ENCODE measurements at regions not wholly inside any gene's neighbourhood (a gene's known extent, or its start where the extent isn't known, plus 50 kb on each side); places are given as distances from the start of the nearest gene placed in this dataset.
A peak's percentile ranks its signal among the peaks of the same experiment; 100 is the strongest.

GRCh38 chr9:18074041-18074440 is 399.9 kb upstream of the ADAMTSL1 start:
- peak; percentile 45 for DNase-seq (ENCODE audit: low spot score)

- no peak for DNase-seq (ENCODE audit: low spot score)
Measured at GRCh38 chr9:18075253-18075952, 398.6 kb upstream of the ADAMTSL1 start.

GRCh38 chr9:18077941-18078678 is 395.8 kb upstream of the ADAMTSL1 start:
- DNase-seq (ENCODE audit: low spot score) = peak; percentile 29

GRCh38 chr9:18092138-18092537 is 381.8 kb upstream of the ADAMTSL1 start:
- DNase-seq (ENCODE audit: low spot score) = no peak

GRCh38 chr9:18106006-18106560 is 367.9 kb upstream of the ADAMTSL1 start:
- no peak for DNase-seq (ENCODE audit: low spot score)

GRCh38 chr9:18109675-18110074 is 364.3 kb upstream of the ADAMTSL1 start:
- DNase-seq (ENCODE audit: low spot score) = no peak

GRCh38 chr9:18111146-18111545 is 362.8 kb upstream of the ADAMTSL1 start:
- no peak for DNase-seq (ENCODE audit: low spot score)

GRCh38 chr9:18114559-18115475 is 359.1 kb upstream of the ADAMTSL1 start:
- DNase-seq (ENCODE audit: low spot score) = no peak

GRCh38 chr9:18118268-18118667 is 355.7 kb upstream of the ADAMTSL1 start:
- no peak for DNase-seq (ENCODE audit: low spot score)

GRCh38 chr9:18122171-18122570 is 351.8 kb upstream of the ADAMTSL1 start:
- peak; percentile 15 for DNase-seq (ENCODE audit: low spot score)

GRCh38 chr9:18124760-18125159 is 349.2 kb upstream of the ADAMTSL1 start:
- peak; percentile 29 for DNase-seq (ENCODE audit: low spot score)

GRCh38 chr9:18126831-18127498 is 347.0 kb upstream of the ADAMTSL1 start:
- DNase-seq (ENCODE audit: low spot score) = peak; percentile 58

GRCh38 chr9:18127499-18127875 is 346.5 kb upstream of the ADAMTSL1 start:
- DNase-seq (ENCODE audit: low spot score) = no peak

GRCh38 chr9:18129809-18130334 is 344.1 kb upstream of the ADAMTSL1 start:
- DNase-seq (ENCODE audit: low spot score) = no peak

- DNase-seq (ENCODE audit: low spot score) = no peak
Measured at GRCh38 chr9:18136354-18136994, 337.5 kb upstream of the ADAMTSL1 start.

GRCh38 chr9:18137815-18138214 is 336.1 kb upstream of the ADAMTSL1 start:
- no peak for DNase-seq (ENCODE audit: low spot score)

GRCh38 chr9:18138656-18139055 is 335.3 kb upstream of the ADAMTSL1 start:
- no peak for DNase-seq (ENCODE audit: low spot score)

GRCh38 chr9:18141681-18142080 is 332.3 kb upstream of the ADAMTSL1 start:
- DNase-seq (ENCODE audit: low spot score) = no peak

GRCh38 chr9:18143073-18143745 is 330.7 kb upstream of the ADAMTSL1 start:
- peak; percentile 26 for DNase-seq (ENCODE audit: low spot score)

- no peak for DNase-seq (ENCODE audit: low spot score)
Measured at GRCh38 chr9:18146329-18146728, 327.6 kb upstream of the ADAMTSL1 start.

All from AG20443 (cell line).